ENCODE measurements at regions not wholly inside any gene's neighbourhood (a gene's known extent, or its start where the extent isn't known, plus 50 kb on each side); places are given as distances from the start of the nearest gene placed in this dataset.

- BruUV-seq (replicated peaks): no TSS peak
- no peaks in the 10 kb centered on the region for H3K79me1 ChIP-seq (ENCODE audit: low read depth in 1 of 2, low read length in 2 of 2)
- H3K23ac ChIP-seq (ENCODE audit: low read depth, low read length): no peak overlapping the region
- peaks cover 2% of the 10 kb centered on the region; the same call in 1 of the 2 replicates for H3K27me3 ChIP-seq (ENCODE audit: control insufficient read depth, insufficient read depth, low read length)
- dilution Hi-C loops (cut with HindIII; ENCODE audit: low sequenced_read_pairs, unreplicated experiment): no loop called here
- H2BK20ac ChIP-seq (ENCODE audit: low read depth, low read length): no peak overlapping the region
- POLR2A ChIA-PET (ENCODE audit: unreplicated experiment): no interaction called here
- peaks cover 6% of the 10 kb centered on the region for H3K4me1 ChIP-seq (ENCODE audit: control insufficient read depth, insufficient read depth, low read length)
- DNase-seq (peak; percentile 64), ATAC-seq (ENCODE audit: low read depth) (peak; percentile 90)
- no peak overlapping the region for H2AK9ac ChIP-seq (replicated peaks; ENCODE audit: low read depth, low read length, poor library complexity)
- no peak overlapping the region for H4K8ac ChIP-seq (ENCODE audit: low read depth in 2 of 2, low read length in 2 of 2)
- no peaks in the 10 kb centered on the region for H3K36me3 ChIP-seq (ENCODE audit: control insufficient read depth, insufficient read depth, low read length)
- H2BK120ac ChIP-seq (ENCODE audit: low read depth, low read length): no peak overlapping the region
- no peak overlapping the region for H4K5ac ChIP-seq (ENCODE audit: low read depth, low read length)
- TF ChIP-seq MXI1 (IDR thresholded peaks at IDR 0.05; ENCODE audit: borderline replicate concordance, low read depth, low read length) (no peak), POLR2A (IDR thresholded peaks at IDR 0.05; ENCODE audit: low read depth, low read length) (no peak), MAFK (IDR thresholded peaks at IDR 0.05; ENCODE audit: low read depth, low read length) (no peak), SMC3 (IDR thresholded peaks at IDR 0.05; ENCODE audit: low read depth, low read length) (no peak), ELK1 (IDR thresholded peaks at IDR 0.05; ENCODE audit: borderline replicate concordance, low read depth, low read length) (no peak), RFX5 (IDR thresholded peaks at IDR 0.05; ENCODE audit: low read depth, low read length) (no peak), RCOR1 (IDR thresholded peaks at IDR 0.05; ENCODE audit: insufficient replicate concordance, low read length) (no peak), RAD21 (IDR thresholded peaks at IDR 0.05; ENCODE audit: low read length) (no peak), CTCF (conservative IDR thresholded peaks at IDR 0.05; ENCODE audit: low read depth, low read length) (no peak), FOS (IDR thresholded peaks at IDR 0.05; ENCODE audit: low read depth, low read length) (no peak), NFE2L2 (IDR thresholded peaks at IDR 0.05; ENCODE audit: low read depth, low read length) (no peak), MAZ (IDR thresholded peaks at IDR 0.05; ENCODE audit: borderline replicate concordance, low read depth, low read length) (no peak), CHD1 (IDR thresholded peaks at IDR 0.05; ENCODE audit: low read depth, low read length) (no peak), BHLHE40 (IDR thresholded peaks at IDR 0.05; ENCODE audit: low read depth, low read length) (no peak), USF2 (IDR thresholded peaks at IDR 0.05; ENCODE audit: low read depth, low read length) (no peak), CEBPB (IDR thresholded peaks at IDR 0.05; ENCODE audit: low read depth, low read length) (no peak)
- intact Hi-C loops (cut with micrococcal nuclease): no loop called here
- no peak overlapping the region for H3K56ac ChIP-seq (ENCODE audit: extremely low read depth, insufficient read depth, low read length)
- no peaks in the 10 kb centered on the region for H3K9me1 ChIP-seq (ENCODE audit: insufficient read depth, low read length)
- no peak overlapping the region for H3K4me3 ChIP-seq (ENCODE audit: insufficient read depth, low read depth, low read length)
- peaks cover 2% of the 10 kb centered on the region for H3K9me3 ChIP-seq (ENCODE audit: control insufficient read depth, insufficient read depth, low read length)
- peak overlapping the region; percentile 21; the same call in 1 of the 2 replicates for H3K14ac ChIP-seq (replicated peaks; ENCODE audit: low read depth, low read length)
- H2AK5ac ChIP-seq (ENCODE audit: low read depth, low read length): no peak overlapping the region
- no peak overlapping the region for H3K4me2 ChIP-seq (ENCODE audit: low read depth, low read length)
- CTCF ChIA-PET: no interaction called here
- no peak overlapping the region for H3K27ac ChIP-seq (ENCODE audit: insufficient read depth, low read length)
- H4K91ac ChIP-seq (ENCODE audit: insufficient read depth, low read depth, low read length): no peak overlapping the region
- no peaks in the 10 kb centered on the region for H4K20me1 ChIP-seq (ENCODE audit: insufficient read depth, low read length)
- in situ Hi-C loops (cut with MboI; ENCODE audit: low sequenced_read_pairs): no loop called here
- H3K4ac ChIP-seq (ENCODE audit: low read depth, low read length): 0 out of 2 replicates have a peak overlapping the region, but pooled peaks have one; percentile 5
- no peak overlapping the region for H2AFZ ChIP-seq (replicated peaks; ENCODE audit: low read length, poor library complexity)
- H3K18ac ChIP-seq (ENCODE audit: low read depth, low read length): no peak overlapping the region; the same call in 1 of the 2 replicates
- 25% methylated on average over 2 of the region's 7 CpGs; no CpG with 5 or more reads in 1 of the 2 experiments for WGBS, 2 experiments (ENCODE audit: extremely low coverage in 2 of 2, insufficient read length in 1 of 2)
- H2BK15ac ChIP-seq (ENCODE audit: low read depth, low read length): no peak overlapping the region
- H3K9ac ChIP-seq (ENCODE audit: low read depth, low read length): no peak overlapping the region
- no peak overlapping the region for H2BK5ac ChIP-seq (ENCODE audit: low read depth, low read length, poor library complexity, severe bottlenecking)
These were observed 204.2 kb upstream of the KLF4 start for GRCh38 chr9:107693625-107694326.
